ENCODE measurements at regions not wholly inside any gene's neighbourhood (a gene's known extent, or its start where the extent isn't known, plus 50 kb on each side); places are given as distances from the start of the nearest gene placed in this dataset.

GRCh38 chr11:119880873-119881272 lies 151.9 kb upstream of the NECTIN1 start:
- Mint-ChIP-seq H3K27ac (ENCODE audit: unreplicated experiment) (no peak overlapping the region), H3K27me3 (ENCODE audit: low read depth, unreplicated experiment) (peaks cover 46% of the 10 kb centered on the region), H3K4me1 (ENCODE audit: low read depth, unreplicated experiment) (peaks cover 6% of the 10 kb centered on the region), H3K4me3 (ENCODE audit: unreplicated experiment) (no peak overlapping the region), H3K9me3 (ENCODE audit: unreplicated experiment) (no peaks in the 10 kb centered on the region), H3K36me3 (ENCODE audit: low read depth, unreplicated experiment) (peaks cover 2% of the 10 kb centered on the region)
- Histone ChIP-seq H3K4me1 (ENCODE audit: insufficient read depth, low read length) (no peaks in the 10 kb centered on the region), H3K4me3 (ENCODE audit: insufficient read depth, low read depth, low read length) (no peak overlapping the region), H3K79me2 (ENCODE audit: insufficient read depth, low read length) (no peaks in the 10 kb centered on the region), H3K9ac (ENCODE audit: low read length) (no peak overlapping the region), H3K9me3 (ENCODE audit: insufficient read depth, low read depth, low read length) (no peaks in the 10 kb centered on the region), H3K4me2 (ENCODE audit: low read length) (no peak overlapping the region), H3K36me3 (ENCODE audit: insufficient read depth, low read length) (no peaks in the 10 kb centered on the region), H2AFZ (ENCODE audit: low read depth, low read length) (no peak overlapping the region), H3K27ac (ENCODE audit: low read depth, low read length) (no peak overlapping the region), H3K27me3 (ENCODE audit: insufficient read depth, low read length) (no peaks in the 10 kb centered on the region), H4K20me1 (ENCODE audit: insufficient read depth, low read length) (no peaks in the 10 kb centered on the region)
- FAIRE-seq: no peak
- no peak for DNase-seq (ENCODE audit: low read depth)
- no peak for TF ChIP-seq EZH2 (IDR thresholded peaks at IDR 0.05; ENCODE audit: insufficient read depth, low read length)
- no peak for TF ChIP-seq CTCF (IDR thresholded peaks at IDR 0.05; ENCODE audit: insufficient read depth, low read depth, low read length)

GRCh38 chr11:119880143-119880542 lies 151.1 kb upstream of the NECTIN1 start:
- Histone ChIP-seq H4K20me1 (ENCODE audit: insufficient read depth, low read length) (no peaks in the 10 kb centered on the region), H3K9me3 (ENCODE audit: insufficient read depth, low read depth, low read length) (no peaks in the 10 kb centered on the region), H3K4me1 (ENCODE audit: insufficient read depth, low read length) (no peaks in the 10 kb centered on the region), H2AFZ (ENCODE audit: low read depth, low read length) (no peak overlapping the region), H3K79me2 (ENCODE audit: insufficient read depth, low read length) (no peaks in the 10 kb centered on the region), H3K9ac (ENCODE audit: low read length) (no peak overlapping the region), H3K4me3 (ENCODE audit: insufficient read depth, low read depth, low read length) (no peak overlapping the region), H3K27me3 (ENCODE audit: insufficient read depth, low read length) (peaks cover 3% of the 10 kb centered on the region), H3K4me2 (ENCODE audit: low read length) (no peak overlapping the region), H3K36me3 (ENCODE audit: insufficient read depth, low read length) (no peaks in the 10 kb centered on the region), H3K27ac (ENCODE audit: low read depth, low read length) (no peak overlapping the region)
- H3K4me1 Mint-ChIP-seq (ENCODE audit: low read depth, unreplicated experiment): peaks cover 6% of the 10 kb centered on the region
- no peak overlapping the region for H3K27ac Mint-ChIP-seq (ENCODE audit: unreplicated experiment)
- no peak overlapping the region for H3K4me3 Mint-ChIP-seq (ENCODE audit: unreplicated experiment)
- no peak for FAIRE-seq
- peaks cover 43% of the 10 kb centered on the region for H3K27me3 Mint-ChIP-seq (ENCODE audit: low read depth, unreplicated experiment)
- TF ChIP-seq CTCF (IDR thresholded peaks at IDR 0.05; ENCODE audit: insufficient read depth, low read depth, low read length): no peak
- TF ChIP-seq EZH2 (IDR thresholded peaks at IDR 0.05; ENCODE audit: insufficient read depth, low read length): no peak
- H3K9me3 Mint-ChIP-seq (ENCODE audit: unreplicated experiment): no peaks in the 10 kb centered on the region
- peaks cover 2% of the 10 kb centered on the region for H3K36me3 Mint-ChIP-seq (ENCODE audit: low read depth, unreplicated experiment)
- DNase-seq (ENCODE audit: low read depth): no peak

GRCh38 chr11:119878990-119879389 lies 150.0 kb upstream of the NECTIN1 start:
- FAIRE-seq: no peak
- no peak overlapping the region for H3K4me3 ChIP-seq (ENCODE audit: insufficient read depth, low read depth, low read length)
- H3K79me2 ChIP-seq (ENCODE audit: insufficient read depth, low read length): no peaks in the 10 kb centered on the region
- Mint-ChIP-seq H3K4me3 (ENCODE audit: unreplicated experiment) (no peak overlapping the region), H3K9me3 (ENCODE audit: unreplicated experiment) (peaks cover 3% of the 10 kb centered on the region), H3K4me1 (ENCODE audit: low read depth, unreplicated experiment) (no peaks in the 10 kb centered on the region), H3K27ac (ENCODE audit: unreplicated experiment) (peak overlapping the region; percentile 81), H3K36me3 (ENCODE audit: low read depth, unreplicated experiment) (no peaks in the 10 kb centered on the region), H3K27me3 (ENCODE audit: low read depth, unreplicated experiment) (peaks cover 42% of the 10 kb centered on the region)
- no peaks in the 10 kb centered on the region for H3K4me1 ChIP-seq (ENCODE audit: insufficient read depth, low read length)
- no peaks in the 10 kb centered on the region for H4K20me1 ChIP-seq (ENCODE audit: insufficient read depth, low read length)
- TF ChIP-seq CTCF (IDR thresholded peaks at IDR 0.05; ENCODE audit: insufficient read depth, low read depth, low read length): no peak
- no peak for TF ChIP-seq EZH2 (IDR thresholded peaks at IDR 0.05; ENCODE audit: insufficient read depth, low read length)
- no peak overlapping the region for H3K27ac ChIP-seq (ENCODE audit: low read depth, low read length)
- H3K9me3 ChIP-seq (ENCODE audit: insufficient read depth, low read depth, low read length): no peaks in the 10 kb centered on the region
- DNase-seq (ENCODE audit: low read depth): no peak
- no peak overlapping the region for H3K4me2 ChIP-seq (ENCODE audit: low read length)
- H3K36me3 ChIP-seq (ENCODE audit: insufficient read depth, low read length): no peaks in the 10 kb centered on the region
- H3K9ac ChIP-seq (ENCODE audit: low read length): no peak overlapping the region
- H2AFZ ChIP-seq (ENCODE audit: low read depth, low read length): no peak overlapping the region
- H3K27me3 ChIP-seq (ENCODE audit: insufficient read depth, low read length): peaks cover 10% of the 10 kb centered on the region

All from astrocyte (in vitro differentiated cells and primary cell).